ENCODE measurements at regions not wholly inside any gene's neighbourhood (a gene's known extent, or its start where the extent isn't known, plus 50 kb on each side); places are given as distances from the start of the nearest gene placed in this dataset.

DNA sequence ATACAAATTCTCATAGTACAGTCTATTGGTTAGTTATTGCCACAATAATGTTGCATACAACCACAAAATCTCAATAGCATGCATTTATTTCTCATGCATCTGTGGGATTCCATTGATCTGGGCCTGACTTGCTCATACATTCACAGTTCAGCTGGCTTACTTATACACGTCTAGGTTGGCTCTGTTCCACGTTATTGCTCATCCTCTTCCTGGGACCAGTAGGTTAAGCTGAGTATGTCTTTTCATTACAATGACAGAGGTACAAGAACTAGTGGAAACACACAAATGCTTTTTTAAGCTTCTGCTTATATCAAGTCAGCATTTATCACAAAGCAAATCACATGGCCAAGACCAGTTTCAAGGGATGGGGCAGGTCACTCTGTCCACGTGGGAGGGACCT, 485.3 kb upstream of the BTBD3 start:
- Histone ChIP-seq H3K27ac (no peak overlapping the region), H3K36me3 (replicated peaks) (no peaks in the 10 kb centered on the region), H3K27me3 (replicated peaks) (no peaks in the 10 kb centered on the region), H3K4me3 (ENCODE audit: low read depth, low read length) (no peak overlapping the region)
- no peak for TF ChIP-seq CTCF (IDR thresholded peaks at IDR 0.05; ENCODE audit: low read depth, low read length, missing control alignments)
- in situ Hi-C loops (cut with HindIII; ENCODE audit: low pct_ligation_motif_present, low sequenced_read_pairs), result no loop called here
- DNase-seq, result peak; percentile 96

GRCh38 chr20:11436113-11436905, 481.4 kb upstream of the BTBD3 start:
- Histone ChIP-seq H3K4me3 (ENCODE audit: low read depth, low read length) (no peak overlapping the region), H3K36me3 (replicated peaks) (no peaks in the 10 kb centered on the region), H3K27ac (no peak overlapping the region), H3K27me3 (replicated peaks) (no peaks in the 10 kb centered on the region)
- in situ Hi-C loops (cut with HindIII; ENCODE audit: low pct_ligation_motif_present, low sequenced_read_pairs), result no loop called here
- DNase-seq, result no peak
- TF ChIP-seq CTCF (IDR thresholded peaks at IDR 0.05; ENCODE audit: low read depth, low read length, missing control alignments), result no peak

- DNase-seq, result no peak
- no peak overlapping the region for H3K27ac ChIP-seq
- no peak overlapping the region for H3K4me3 ChIP-seq (ENCODE audit: low read depth, low read length)
- no peak for TF ChIP-seq CTCF (IDR thresholded peaks at IDR 0.05; ENCODE audit: low read depth, low read length, missing control alignments)
- in situ Hi-C loops (cut with HindIII; ENCODE audit: low pct_ligation_motif_present, low sequenced_read_pairs), result no loop called here
- H3K36me3 ChIP-seq (replicated peaks), result no peaks in the 10 kb centered on the region
- H3K27me3 ChIP-seq (replicated peaks), result no peaks in the 10 kb centered on the region
These were observed 480.6 kb upstream of the BTBD3 start for GRCh38 chr20:11437090-11437489.

GRCh38 chr20:11437611-11438380, 479.9 kb upstream of the BTBD3 start:
- no peaks in the 10 kb centered on the region for H3K27me3 ChIP-seq (replicated peaks)
- no peak for TF ChIP-seq CTCF (IDR thresholded peaks at IDR 0.05; ENCODE audit: low read depth, low read length, missing control alignments)
- in situ Hi-C loops (cut with HindIII; ENCODE audit: low pct_ligation_motif_present, low sequenced_read_pairs), result no loop called here
- H3K4me3 ChIP-seq (ENCODE audit: low read depth, low read length), result no peak overlapping the region
- H3K36me3 ChIP-seq (replicated peaks), result no peaks in the 10 kb centered on the region
- no peak for DNase-seq
- H3K27ac ChIP-seq, result no peak overlapping the region

DNA sequence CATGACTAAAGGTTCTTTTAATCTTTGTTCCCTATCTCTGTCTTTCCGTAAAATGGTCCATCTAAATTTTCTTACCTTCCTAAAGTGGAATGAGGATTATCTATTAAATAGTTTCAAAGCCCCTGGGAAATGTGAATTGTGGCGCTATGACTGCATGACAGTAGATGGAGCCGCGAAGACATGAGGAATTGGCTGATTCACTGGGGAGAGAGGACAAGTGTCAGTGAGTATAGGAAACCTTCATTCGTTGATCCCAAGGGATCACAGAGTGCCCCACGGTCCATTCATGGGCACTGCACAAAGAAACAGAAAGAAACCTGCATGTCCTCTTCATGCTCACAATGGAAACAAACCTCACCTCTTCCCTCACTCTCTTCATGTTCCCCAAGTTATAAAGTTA, 479.3 kb upstream of the BTBD3 start:
- H3K27ac ChIP-seq, result no peak overlapping the region
- no peaks in the 10 kb centered on the region for H3K36me3 ChIP-seq (replicated peaks)
- TF ChIP-seq CTCF (IDR thresholded peaks at IDR 0.05; ENCODE audit: low read depth, low read length, missing control alignments), result no peak
- in situ Hi-C loops (cut with HindIII; ENCODE audit: low pct_ligation_motif_present, low sequenced_read_pairs), result no loop called here
- no peak overlapping the region for H3K4me3 ChIP-seq (ENCODE audit: low read depth, low read length)
- DNase-seq, result no peak
- H3K27me3 ChIP-seq (replicated peaks), result no peaks in the 10 kb centered on the region
